Nephron (organoid): ENCODE measurements at regions not wholly inside any gene's neighbourhood (a gene's known extent, or its start where the extent isn't known, plus 50 kb on each side); places are given as distances from the start of the nearest gene placed in this dataset.

Experiments
- H3K27ac Mint-ChIP-seq, 3 experiments: 2 replicates each; pipeline ENCODE4 v1.8.0; 2020; ENCODE audit warnings: mixed read lengths in 3 of 3, mild to moderate bottlenecking in 2 of 3, moderate library complexity in 1 of 3
- H3K27me3 Mint-ChIP-seq: 2 replicates; pipeline ENCODE4 v1.8.0; 2021; ENCODE audit warnings: low read depth, mild to moderate bottlenecking, moderate library complexity, mixed read lengths
- H3K36me3 Mint-ChIP-seq: 2 replicates; pipeline ENCODE4 v1.8.0; 2020; ENCODE audit warnings: low read depth, mixed read lengths
- H3K4me1 Mint-ChIP-seq: 2 replicates; pipeline ENCODE4 v1.8.0; 2020; ENCODE audit warnings: mixed read lengths
- H3K4me3 Mint-ChIP-seq, 3 experiments: 2 replicates each; pipeline ENCODE4 v1.8.0; 2020; ENCODE audit warnings: mild to moderate bottlenecking in 3 of 3, mixed read lengths in 3 of 3, moderate library complexity in 2 of 3
- H3K9me3 Mint-ChIP-seq: 2 replicates; pipeline ENCODE4 v1.8.0; 2020; ENCODE audit warnings: mixed read lengths
- TF ChIP-seq, protein P1 (sequence below), 3 experiments: fragments of 200-600 bp; sonication (generic); IDR thresholded peaks; one replicate each; pipeline ENCODE4 v1.5.0; 2021; ENCODE audit warnings: antibody characterized with exemption in 3 of 3; ENCODE audit not compliant: unreplicated experiment in 3 of 3

DNA sequence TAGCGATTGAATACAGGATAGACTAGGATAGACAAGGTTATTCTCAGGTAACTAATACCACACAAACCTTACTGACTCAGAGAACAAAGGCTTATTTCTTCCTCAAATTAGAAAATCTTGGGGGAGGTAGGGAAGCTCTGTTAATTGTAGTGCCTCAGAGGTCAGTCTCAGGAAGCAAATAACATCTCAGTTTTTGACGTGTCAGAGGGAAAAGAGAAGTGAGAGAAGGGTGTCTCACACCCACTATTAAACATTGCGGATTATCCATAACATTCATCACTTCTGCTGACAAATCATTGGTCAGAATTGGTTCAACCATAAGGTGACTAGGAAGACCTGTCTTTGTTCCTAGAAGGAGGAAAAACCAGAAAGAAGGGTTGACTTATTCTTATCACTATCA, 579.4 kb upstream of the MIR17HG start:
- Mint-ChIP-seq H3K9me3 (no peaks in the 10 kb centered on the region), H3K27ac (no peak overlapping the region), H3K36me3 (no peaks in the 10 kb centered on the region), H3K4me1 (peaks cover 10% of the 10 kb centered on the region), H3K4me3 (no peak overlapping the region), H3K27me3 (no peaks in the 10 kb centered on the region)
- TF ChIP-seq, protein P1, sequence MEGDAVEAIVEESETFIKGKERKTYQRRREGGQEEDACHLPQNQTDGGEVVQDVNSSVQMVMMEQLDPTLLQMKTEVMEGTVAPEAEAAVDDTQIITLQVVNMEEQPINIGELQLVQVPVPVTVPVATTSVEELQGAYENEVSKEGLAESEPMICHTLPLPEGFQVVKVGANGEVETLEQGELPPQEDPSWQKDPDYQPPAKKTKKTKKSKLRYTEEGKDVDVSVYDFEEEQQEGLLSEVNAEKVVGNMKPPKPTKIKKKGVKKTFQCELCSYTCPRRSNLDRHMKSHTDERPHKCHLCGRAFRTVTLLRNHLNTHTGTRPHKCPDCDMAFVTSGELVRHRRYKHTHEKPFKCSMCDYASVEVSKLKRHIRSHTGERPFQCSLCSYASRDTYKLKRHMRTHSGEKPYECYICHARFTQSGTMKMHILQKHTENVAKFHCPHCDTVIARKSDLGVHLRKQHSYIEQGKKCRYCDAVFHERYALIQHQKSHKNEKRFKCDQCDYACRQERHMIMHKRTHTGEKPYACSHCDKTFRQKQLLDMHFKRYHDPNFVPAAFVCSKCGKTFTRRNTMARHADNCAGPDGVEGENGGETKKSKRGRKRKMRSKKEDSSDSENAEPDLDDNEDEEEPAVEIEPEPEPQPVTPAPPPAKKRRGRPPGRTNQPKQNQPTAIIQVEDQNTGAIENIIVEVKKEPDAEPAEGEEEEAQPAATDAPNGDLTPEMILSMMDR (IDR thresholded peaks at IDR 0.05; ENCODE audit: unreplicated experiment in 3 of 3): no peak

DNA sequence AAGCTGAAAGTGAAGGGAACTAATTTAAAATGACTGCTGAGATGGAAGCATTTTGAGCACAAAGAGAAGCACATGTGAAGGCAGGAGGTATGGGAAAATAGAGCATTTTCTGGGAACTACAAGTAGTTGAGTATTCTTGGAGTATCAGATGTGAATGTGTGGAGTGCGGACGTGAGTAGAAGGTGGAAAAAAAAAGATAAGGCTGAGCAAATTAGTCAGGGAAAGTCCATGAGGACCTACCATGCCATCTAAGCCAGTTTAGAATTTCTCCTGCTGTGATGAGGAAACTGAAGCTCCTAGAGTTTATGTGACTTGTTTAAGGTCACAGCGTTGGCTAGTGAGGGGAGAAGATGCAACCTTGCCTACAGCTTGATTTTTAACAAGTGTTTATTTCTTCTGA, 578.1 kb upstream of the MIR17HG start:
- H3K36me3 Mint-ChIP-seq: no peaks in the 10 kb centered on the region
- no peak overlapping the region for H3K27ac Mint-ChIP-seq
- TF ChIP-seq, protein P1 (IDR thresholded peaks at IDR 0.05; ENCODE audit: unreplicated experiment in 3 of 3): no peak
- no peaks in the 10 kb centered on the region for H3K4me1 Mint-ChIP-seq
- no peaks in the 10 kb centered on the region for H3K9me3 Mint-ChIP-seq
- no peak overlapping the region for H3K4me3 Mint-ChIP-seq
- H3K27me3 Mint-ChIP-seq: no peaks in the 10 kb centered on the region

DNA sequence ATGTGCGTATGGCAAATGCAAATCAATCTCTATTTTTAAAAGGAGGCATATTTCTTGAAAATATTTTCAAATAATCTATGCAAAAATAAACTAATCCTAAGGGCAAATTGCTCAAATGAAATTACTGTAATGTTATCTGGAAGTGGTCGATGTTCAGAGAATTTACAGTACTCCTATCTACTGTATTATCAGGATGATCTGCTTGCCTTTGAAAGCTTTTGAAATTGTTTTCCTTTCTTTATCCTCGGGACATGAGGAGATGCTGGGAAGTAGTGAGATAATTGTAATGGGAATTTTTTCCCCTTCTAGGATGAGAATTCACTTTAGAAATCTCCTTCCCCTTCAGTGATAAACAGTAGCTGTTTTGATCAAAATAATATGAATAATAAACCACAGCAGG, 577.2 kb upstream of the MIR17HG start:
- no peaks in the 10 kb centered on the region for H3K36me3 Mint-ChIP-seq
- no peaks in the 10 kb centered on the region for H3K9me3 Mint-ChIP-seq
- H3K27ac Mint-ChIP-seq: no peak overlapping the region
- H3K4me1 Mint-ChIP-seq: no peaks in the 10 kb centered on the region
- no peak overlapping the region for H3K4me3 Mint-ChIP-seq
- H3K27me3 Mint-ChIP-seq: no peaks in the 10 kb centered on the region
- TF ChIP-seq, protein P1 (IDR thresholded peaks at IDR 0.05; ENCODE audit: unreplicated experiment in 3 of 3): no peak

DNA sequence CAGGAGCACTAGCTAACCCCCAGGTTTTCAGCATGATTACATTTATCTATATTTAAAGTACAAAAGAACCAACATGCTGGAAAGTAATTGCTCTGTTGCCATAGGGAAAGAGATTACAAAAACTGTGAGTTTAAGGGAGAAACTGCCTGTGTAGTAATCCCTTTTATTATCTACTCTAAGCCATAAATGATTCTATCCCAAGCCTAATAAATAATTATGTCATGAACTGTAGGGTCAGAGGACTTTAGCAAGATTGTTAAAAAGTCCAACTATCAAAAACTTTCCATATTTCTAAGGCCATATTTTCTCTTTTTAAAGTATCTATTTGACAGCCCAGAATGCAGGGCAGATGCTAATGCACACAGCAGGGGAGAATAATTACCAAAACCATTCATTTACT, 573.8 kb upstream of the MIR17HG start:
- H3K4me1 Mint-ChIP-seq: no peaks in the 10 kb centered on the region
- peak overlapping the region in 1 of 3 experiments; percentile 42 for H3K27ac Mint-ChIP-seq

DNA sequence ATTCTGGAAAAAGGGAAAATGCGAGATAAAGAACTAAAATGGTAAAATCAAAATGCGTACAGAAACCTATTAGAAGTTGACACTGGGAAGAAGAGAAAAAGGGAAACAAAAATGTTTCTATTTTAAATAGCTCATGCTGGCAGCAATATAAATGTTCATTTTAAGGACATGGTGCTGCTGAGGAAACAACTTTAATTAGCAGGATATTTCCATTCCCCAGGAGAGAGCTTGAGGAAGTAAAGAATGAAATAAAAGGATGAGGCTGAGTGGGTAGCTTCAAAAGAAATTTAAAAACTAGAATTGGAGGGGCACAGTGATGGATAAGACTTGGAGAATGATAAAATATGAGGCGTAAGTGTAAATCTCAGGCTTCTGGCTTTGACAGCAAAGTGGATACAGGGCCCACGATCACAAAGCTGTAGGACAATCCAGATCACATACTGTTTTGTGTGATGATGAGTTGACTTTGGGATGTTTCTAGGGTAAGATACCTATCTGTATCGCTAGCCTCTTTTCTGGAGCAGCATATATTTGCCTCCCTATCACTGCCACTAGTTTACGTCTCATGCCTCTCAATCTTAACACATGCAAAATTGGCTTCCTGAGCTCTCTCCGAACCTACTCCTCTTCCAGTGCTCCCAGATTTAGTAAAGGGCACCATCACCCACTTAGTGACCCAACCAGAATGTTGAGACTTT, 571.3 kb upstream of the MIR17HG start:
- no peaks in the 10 kb centered on the region for H3K4me1 Mint-ChIP-seq
- no peaks in the 10 kb centered on the region for H3K36me3 Mint-ChIP-seq
- no peaks in the 10 kb centered on the region for H3K9me3 Mint-ChIP-seq
- H3K4me3 Mint-ChIP-seq: no peak overlapping the region
- TF ChIP-seq, protein P1 (IDR thresholded peaks at IDR 0.05; ENCODE audit: unreplicated experiment in 3 of 3): no peak
- H3K27me3 Mint-ChIP-seq: peaks cover 6% of the 10 kb centered on the region
- H3K27ac Mint-ChIP-seq: no peak overlapping the region

More for the DNA sequence above, 573.8 kb upstream of the MIR17HG start:
- peaks cover 6% of the 10 kb centered on the region for H3K27me3 Mint-ChIP-seq
- no peak overlapping the region for H3K4me3 Mint-ChIP-seq
- H3K36me3 Mint-ChIP-seq: no peaks in the 10 kb centered on the region
- TF ChIP-seq, protein P1 (IDR thresholded peaks at IDR 0.05; ENCODE audit: unreplicated experiment in 3 of 3): no peak
- H3K9me3 Mint-ChIP-seq: no peaks in the 10 kb centered on the region

DNA sequence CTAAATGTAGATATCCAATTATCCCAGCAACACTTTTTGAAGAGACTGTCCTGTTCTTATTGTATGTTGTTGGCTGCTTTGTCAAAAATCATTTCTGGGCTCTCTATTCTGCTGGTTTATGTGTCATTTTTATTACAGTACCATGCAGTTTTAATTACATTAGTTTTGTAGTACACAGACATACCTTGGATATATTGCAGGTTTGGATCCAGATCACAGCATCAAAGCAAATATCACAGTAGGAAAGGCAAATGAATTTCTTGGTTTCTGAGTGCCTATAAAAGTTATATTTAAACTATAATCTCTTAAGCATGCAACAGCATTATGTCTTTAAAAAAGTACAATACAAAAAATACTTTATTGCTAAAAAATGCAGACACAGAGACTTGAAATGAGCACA, 564.2 kb upstream of the MIR17HG start:
- Mint-ChIP-seq H3K4me1 (no peaks in the 10 kb centered on the region), H3K4me3 (no peak overlapping the region), H3K27me3 (no peaks in the 10 kb centered on the region), H3K27ac (no peak overlapping the region), H3K36me3 (no peaks in the 10 kb centered on the region), H3K9me3 (peaks cover 3% of the 10 kb centered on the region)
- TF ChIP-seq, protein P1 (IDR thresholded peaks at IDR 0.05; ENCODE audit: unreplicated experiment in 3 of 3): no peak
